ENCODE measurements at regions not wholly inside any gene's neighbourhood (a gene's known extent, or its start where the extent isn't known, plus 50 kb on each side); places are given as distances from the start of the nearest gene placed in this dataset.

DNA sequence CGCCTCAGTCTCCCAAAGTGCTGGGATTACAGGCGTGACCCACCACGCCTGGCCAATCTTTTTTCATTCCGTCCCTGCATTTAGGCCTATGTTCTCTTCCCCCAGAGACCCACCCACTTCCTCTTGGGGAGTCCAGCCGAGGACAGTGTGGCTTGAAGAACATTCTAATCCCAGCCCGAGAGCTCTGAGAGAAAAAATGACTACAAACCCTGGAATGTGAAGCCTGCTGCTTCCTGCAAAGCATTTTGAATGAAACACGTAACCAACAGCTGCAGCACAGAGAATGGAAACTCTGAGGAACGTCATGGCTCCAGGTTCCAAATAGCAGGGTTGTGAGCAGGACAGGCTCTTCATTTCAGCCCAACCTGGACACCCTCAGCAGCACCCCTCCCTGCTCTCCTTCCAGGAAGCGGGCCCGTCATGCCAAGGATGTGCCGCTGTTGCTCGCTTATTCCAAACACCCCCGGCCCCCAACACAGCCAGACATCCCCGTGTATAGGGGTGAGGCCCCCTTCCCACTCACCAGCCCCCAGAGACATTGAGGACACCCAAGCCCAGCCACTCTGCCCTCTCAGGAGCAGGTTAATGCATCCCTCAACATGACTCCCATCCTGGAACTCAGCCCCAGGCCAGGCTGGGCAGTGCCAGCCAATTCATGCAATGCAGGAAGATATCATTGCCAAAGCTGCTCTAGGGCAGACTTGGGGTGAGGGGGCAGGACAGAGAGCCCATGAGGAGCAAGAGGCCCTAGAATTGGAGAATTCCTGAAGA lies 139.8 kb downstream of the ZFP36L2 start:
- TF ChIP-seq, protein P1, sequence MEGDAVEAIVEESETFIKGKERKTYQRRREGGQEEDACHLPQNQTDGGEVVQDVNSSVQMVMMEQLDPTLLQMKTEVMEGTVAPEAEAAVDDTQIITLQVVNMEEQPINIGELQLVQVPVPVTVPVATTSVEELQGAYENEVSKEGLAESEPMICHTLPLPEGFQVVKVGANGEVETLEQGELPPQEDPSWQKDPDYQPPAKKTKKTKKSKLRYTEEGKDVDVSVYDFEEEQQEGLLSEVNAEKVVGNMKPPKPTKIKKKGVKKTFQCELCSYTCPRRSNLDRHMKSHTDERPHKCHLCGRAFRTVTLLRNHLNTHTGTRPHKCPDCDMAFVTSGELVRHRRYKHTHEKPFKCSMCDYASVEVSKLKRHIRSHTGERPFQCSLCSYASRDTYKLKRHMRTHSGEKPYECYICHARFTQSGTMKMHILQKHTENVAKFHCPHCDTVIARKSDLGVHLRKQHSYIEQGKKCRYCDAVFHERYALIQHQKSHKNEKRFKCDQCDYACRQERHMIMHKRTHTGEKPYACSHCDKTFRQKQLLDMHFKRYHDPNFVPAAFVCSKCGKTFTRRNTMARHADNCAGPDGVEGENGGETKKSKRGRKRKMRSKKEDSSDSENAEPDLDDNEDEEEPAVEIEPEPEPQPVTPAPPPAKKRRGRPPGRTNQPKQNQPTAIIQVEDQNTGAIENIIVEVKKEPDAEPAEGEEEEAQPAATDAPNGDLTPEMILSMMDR (IDR thresholded peaks at IDR 0.05), result no peak
- TF ChIP-seq POLR2AphosphoS5 (IDR thresholded peaks at IDR 0.05; ENCODE audit: low read depth, low read length) (no peak), SIN3A (IDR thresholded peaks at IDR 0.05; ENCODE audit: borderline replicate concordance, insufficient read depth, low read depth, low read length) (no peak), TCF7L2 (IDR thresholded peaks at IDR 0.05; ENCODE audit: low read depth, low read length) (no peak)
- TF ChIP-seq, protein P2, sequence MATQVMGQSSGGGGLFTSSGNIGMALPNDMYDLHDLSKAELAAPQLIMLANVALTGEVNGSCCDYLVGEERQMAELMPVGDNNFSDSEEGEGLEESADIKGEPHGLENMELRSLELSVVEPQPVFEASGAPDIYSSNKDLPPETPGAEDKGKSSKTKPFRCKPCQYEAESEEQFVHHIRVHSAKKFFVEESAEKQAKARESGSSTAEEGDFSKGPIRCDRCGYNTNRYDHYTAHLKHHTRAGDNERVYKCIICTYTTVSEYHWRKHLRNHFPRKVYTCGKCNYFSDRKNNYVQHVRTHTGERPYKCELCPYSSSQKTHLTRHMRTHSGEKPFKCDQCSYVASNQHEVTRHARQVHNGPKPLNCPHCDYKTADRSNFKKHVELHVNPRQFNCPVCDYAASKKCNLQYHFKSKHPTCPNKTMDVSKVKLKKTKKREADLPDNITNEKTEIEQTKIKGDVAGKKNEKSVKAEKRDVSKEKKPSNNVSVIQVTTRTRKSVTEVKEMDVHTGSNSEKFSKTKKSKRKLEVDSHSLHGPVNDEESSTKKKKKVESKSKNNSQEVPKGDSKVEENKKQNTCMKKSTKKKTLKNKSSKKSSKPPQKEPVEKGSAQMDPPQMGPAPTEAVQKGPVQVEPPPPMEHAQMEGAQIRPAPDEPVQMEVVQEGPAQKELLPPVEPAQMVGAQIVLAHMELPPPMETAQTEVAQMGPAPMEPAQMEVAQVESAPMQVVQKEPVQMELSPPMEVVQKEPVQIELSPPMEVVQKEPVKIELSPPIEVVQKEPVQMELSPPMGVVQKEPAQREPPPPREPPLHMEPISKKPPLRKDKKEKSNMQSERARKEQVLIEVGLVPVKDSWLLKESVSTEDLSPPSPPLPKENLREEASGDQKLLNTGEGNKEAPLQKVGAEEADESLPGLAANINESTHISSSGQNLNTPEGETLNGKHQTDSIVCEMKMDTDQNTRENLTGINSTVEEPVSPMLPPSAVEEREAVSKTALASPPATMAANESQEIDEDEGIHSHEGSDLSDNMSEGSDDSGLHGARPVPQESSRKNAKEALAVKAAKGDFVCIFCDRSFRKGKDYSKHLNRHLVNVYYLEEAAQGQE (IDR thresholded peaks at IDR 0.05; ENCODE audit: insufficient read depth in 1 of 2, low read depth in 2 of 2, low read length in 1 of 2), result no peak

All from Panc1 (cell line).